Osteocyte (in vitro differentiated cells): ENCODE measurements at regions not wholly inside any gene's neighbourhood (a gene's known extent, or its start where the extent isn't known, plus 50 kb on each side); places are given as distances from the start of the nearest gene placed in this dataset.

ENCODE experiments used
- DNase-seq: peaks from one replicate; pipeline ENCODE4 v3.0.0; 2021; ENCODE audit warnings: mixed read lengths; ENCODE audit not compliant: unreplicated experiment; ENCODE audit errors: extremely low spot score
- H3K27ac Mint-ChIP-seq: one replicate; pipeline ENCODE4 v1.8.0; 2021; ENCODE audit warnings: mild to moderate bottlenecking, mixed read lengths; ENCODE audit not compliant: unreplicated experiment
- H3K27me3 Mint-ChIP-seq: one replicate; pipeline ENCODE4 v1.8.0; 2021; ENCODE audit warnings: mixed read lengths; ENCODE audit not compliant: unreplicated experiment
- H3K36me3 Mint-ChIP-seq: one replicate; pipeline ENCODE4 v1.8.0; 2021; ENCODE audit warnings: mixed read lengths; ENCODE audit not compliant: unreplicated experiment
- H3K4me1 Mint-ChIP-seq: one replicate; pipeline ENCODE4 v1.8.0; 2021; ENCODE audit warnings: mixed read lengths; ENCODE audit not compliant: unreplicated experiment
- H3K4me3 Mint-ChIP-seq: one replicate; pipeline ENCODE4 v1.8.0; 2021; ENCODE audit warnings: mild to moderate bottlenecking, moderate library complexity, mixed read lengths; ENCODE audit not compliant: unreplicated experiment
- H3K9me3 Mint-ChIP-seq: one replicate; pipeline ENCODE4 v1.8.0; 2021; ENCODE audit warnings: mixed read lengths; ENCODE audit not compliant: unreplicated experiment
- CTCF ChIP-seq: fragments of 200-600 bp; sonication (generic); IDR thresholded peaks from 2 replicates; pipeline ENCODE4 v1.5.0; 2021; ENCODE audit warnings: antibody characterized with exemption, mild to moderate bottlenecking, moderate library complexity

GRCh38 chr12:114616081-114616480 lies 67.9 kb downstream of the TBX3 start:
- Mint-ChIP-seq H3K4me3 (no peak overlapping the region), H3K27me3 (no peaks in the 10 kb centered on the region), H3K4me1 (no peaks in the 10 kb centered on the region), H3K36me3 (no peaks in the 10 kb centered on the region), H3K27ac (no peak overlapping the region), H3K9me3 (peaks cover 18% of the 10 kb centered on the region)
- no peak for DNase-seq
- TF ChIP-seq CTCF: no peak

GRCh38 chr12:114614040-114614439 lies 69.9 kb downstream of the TBX3 start:
- Mint-ChIP-seq H3K9me3 (peaks cover 18% of the 10 kb centered on the region), H3K4me1 (no peaks in the 10 kb centered on the region), H3K27me3 (no peaks in the 10 kb centered on the region), H3K36me3 (no peaks in the 10 kb centered on the region), H3K27ac (no peak overlapping the region), H3K4me3 (no peak overlapping the region)
- no peak for DNase-seq
- no peak for TF ChIP-seq CTCF

DNA sequence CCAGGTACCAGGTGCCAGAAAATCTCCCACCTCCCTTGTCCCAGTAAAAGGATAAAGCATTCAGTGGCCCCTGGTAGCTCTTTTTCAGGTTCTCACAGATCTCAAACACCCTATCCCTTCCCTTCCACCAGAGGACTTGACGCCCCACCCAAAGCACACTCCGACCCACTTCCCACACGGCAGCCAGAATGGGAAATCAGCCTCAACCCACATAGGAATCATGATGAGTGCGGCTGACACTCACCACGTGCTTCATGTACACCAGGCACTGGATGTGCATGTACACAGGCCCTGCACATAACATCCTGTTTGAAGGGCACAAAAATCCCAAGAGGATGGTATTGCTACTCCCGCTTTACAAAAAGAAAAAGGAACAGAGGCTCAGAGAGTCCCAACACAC lies 71.9 kb downstream of the TBX3 start:
- TF ChIP-seq CTCF: no peak
- Mint-ChIP-seq H3K4me3 (no peak overlapping the region), H3K27me3 (no peaks in the 10 kb centered on the region), H3K36me3 (no peaks in the 10 kb centered on the region), H3K4me1 (no peaks in the 10 kb centered on the region), H3K9me3 (peaks cover 11% of the 10 kb centered on the region), H3K27ac (no peak overlapping the region)
- no peak for DNase-seq

DNA sequence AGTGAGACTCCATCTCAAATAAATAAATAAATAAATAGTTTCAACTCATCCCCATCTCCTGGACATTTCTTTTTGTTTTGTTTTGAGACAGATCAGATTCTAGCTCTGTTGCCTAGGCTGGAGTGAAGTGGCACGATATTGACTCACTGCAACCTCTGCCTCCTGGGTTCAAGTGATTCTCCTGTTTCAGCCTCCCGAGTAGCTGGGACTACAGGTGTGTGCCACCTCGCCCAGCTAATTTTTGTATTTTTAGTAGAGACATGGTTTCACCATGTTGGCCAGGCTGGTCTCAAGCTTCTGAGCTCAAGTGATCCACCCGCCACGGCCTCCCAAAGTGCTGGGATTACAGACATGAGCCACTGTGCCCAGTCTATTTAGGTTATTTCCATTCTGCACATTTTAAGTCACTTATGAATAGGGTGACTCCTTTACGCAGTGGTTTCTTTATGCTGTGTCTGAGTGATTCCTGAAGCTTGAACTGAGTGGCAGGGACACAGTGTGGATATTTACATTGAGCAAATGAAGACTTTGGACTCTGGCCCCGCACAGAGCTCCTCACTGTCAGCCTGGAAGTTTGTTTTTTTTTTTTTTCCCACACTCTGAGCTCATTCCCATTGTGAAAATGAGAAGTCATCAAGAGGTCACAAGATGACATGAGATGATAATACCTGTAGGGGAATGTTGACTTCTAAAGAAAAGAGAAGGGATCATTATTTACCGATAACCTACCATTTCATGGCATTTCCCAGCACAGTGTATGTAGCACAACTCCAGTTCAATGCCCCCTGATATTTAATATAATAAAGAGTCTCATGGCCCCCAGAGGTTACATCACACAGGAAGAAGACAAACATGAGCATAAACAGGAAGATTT lies 72.6 kb downstream of the TBX3 start:
- H3K4me1 Mint-ChIP-seq: no peaks in the 10 kb centered on the region
- no peaks in the 10 kb centered on the region for H3K36me3 Mint-ChIP-seq
- no peaks in the 10 kb centered on the region for H3K27me3 Mint-ChIP-seq
- H3K27ac Mint-ChIP-seq: no peak overlapping the region
- H3K9me3 Mint-ChIP-seq: peaks cover 6% of the 10 kb centered on the region
- TF ChIP-seq CTCF: no peak
- DNase-seq: no peak
- no peak overlapping the region for H3K4me3 Mint-ChIP-seq

- H3K36me3 Mint-ChIP-seq: no peaks in the 10 kb centered on the region
- no peak for DNase-seq
- H3K27me3 Mint-ChIP-seq: no peaks in the 10 kb centered on the region
- no peak overlapping the region for H3K27ac Mint-ChIP-seq
- no peak for TF ChIP-seq CTCF
- no peak overlapping the region for H3K4me3 Mint-ChIP-seq
- no peaks in the 10 kb centered on the region for H3K9me3 Mint-ChIP-seq
- no peaks in the 10 kb centered on the region for H3K4me1 Mint-ChIP-seq
These were observed 75.5 kb downstream of the TBX3 start for GRCh38 chr12:114608509-114608908.
